ENCODE measurements at regions not wholly inside any gene's neighbourhood (a gene's known extent, or its start where the extent isn't known, plus 50 kb on each side); places are given as distances from the start of the nearest gene placed in this dataset.

DNA sequence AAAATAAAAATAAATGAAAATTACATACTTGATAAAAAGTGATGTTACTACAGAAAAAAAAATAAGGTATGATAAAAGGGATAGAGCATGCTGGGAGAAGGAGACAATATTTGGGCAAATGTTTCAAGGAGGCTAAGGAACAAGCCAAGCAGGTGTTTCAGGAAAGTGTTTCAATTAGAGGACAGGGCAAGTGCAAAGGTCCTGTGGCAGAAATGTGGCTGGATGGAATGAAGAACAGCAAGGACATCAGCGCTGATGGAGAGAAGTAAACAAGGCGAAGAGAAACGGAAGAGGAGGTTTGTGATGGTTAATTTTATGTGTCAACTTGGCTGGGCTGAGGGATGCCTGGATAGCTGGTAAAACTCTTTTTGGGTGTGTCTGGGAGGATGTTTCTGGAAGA, 331.2 kb upstream of the C16orf82 start:
- DNase-seq (ENCODE audit: extremely low read depth, low read depth) = no peak
- TF ChIP-seq, protein P1, sequence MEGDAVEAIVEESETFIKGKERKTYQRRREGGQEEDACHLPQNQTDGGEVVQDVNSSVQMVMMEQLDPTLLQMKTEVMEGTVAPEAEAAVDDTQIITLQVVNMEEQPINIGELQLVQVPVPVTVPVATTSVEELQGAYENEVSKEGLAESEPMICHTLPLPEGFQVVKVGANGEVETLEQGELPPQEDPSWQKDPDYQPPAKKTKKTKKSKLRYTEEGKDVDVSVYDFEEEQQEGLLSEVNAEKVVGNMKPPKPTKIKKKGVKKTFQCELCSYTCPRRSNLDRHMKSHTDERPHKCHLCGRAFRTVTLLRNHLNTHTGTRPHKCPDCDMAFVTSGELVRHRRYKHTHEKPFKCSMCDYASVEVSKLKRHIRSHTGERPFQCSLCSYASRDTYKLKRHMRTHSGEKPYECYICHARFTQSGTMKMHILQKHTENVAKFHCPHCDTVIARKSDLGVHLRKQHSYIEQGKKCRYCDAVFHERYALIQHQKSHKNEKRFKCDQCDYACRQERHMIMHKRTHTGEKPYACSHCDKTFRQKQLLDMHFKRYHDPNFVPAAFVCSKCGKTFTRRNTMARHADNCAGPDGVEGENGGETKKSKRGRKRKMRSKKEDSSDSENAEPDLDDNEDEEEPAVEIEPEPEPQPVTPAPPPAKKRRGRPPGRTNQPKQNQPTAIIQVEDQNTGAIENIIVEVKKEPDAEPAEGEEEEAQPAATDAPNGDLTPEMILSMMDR (IDR thresholded peaks at IDR 0.05; ENCODE audit: low read depth, low read length, missing control alignments) = no peak
- no peak overlapping the region for H3K4me3 ChIP-seq (replicated peaks; ENCODE audit: low read depth, low read length)

DNA sequence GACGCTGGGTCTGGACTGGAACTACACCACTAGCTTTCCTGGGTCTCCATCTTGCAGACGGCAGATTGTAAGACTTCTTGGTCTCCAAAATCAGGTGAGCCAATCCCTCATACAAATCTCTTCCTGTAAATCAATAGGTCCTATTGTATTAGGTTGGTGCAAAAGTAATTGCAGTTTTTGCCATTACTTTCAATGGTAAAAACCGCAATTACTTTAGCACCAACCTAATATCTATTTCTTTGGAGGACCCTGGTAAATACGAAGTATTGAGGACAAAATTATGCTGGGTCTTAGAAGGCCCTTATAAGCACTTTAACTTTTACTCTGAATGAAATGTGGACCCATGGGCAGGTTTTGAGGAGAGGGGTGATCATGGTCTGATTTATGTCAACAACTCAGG, 330.6 kb upstream of the C16orf82 start:
- DNase-seq (ENCODE audit: extremely low read depth, low read depth) = no peak
- H3K4me3 ChIP-seq (replicated peaks; ENCODE audit: low read depth, low read length) = no peak overlapping the region
- TF ChIP-seq, protein P1 (IDR thresholded peaks at IDR 0.05; ENCODE audit: low read depth, low read length, missing control alignments) = no peak

DNA sequence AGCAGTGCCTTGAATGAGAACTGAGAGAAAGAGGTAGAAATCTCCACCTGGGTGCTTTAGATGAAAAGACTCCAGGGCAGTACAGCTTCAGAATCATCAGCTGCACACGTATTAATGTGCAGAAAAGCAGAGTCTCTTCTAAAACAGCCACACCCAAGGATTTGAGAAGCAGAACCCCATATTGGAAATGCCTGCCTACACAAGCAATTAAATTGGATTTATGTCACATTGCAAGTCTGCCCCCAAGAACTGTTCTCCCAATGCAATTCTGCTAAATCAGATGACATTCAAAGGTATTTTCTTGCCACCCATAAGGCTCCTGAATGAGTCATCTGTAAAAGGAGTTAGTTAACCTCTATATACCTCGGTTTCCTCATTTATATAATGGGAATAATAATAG, 326.0 kb upstream of the C16orf82 start:
- no peak for DNase-seq (ENCODE audit: extremely low read depth, low read depth)
- TF ChIP-seq, protein P1 (IDR thresholded peaks at IDR 0.05; ENCODE audit: low read depth, low read length, missing control alignments) = no peak
- H3K4me3 ChIP-seq (replicated peaks; ENCODE audit: low read depth, low read length) = no peak overlapping the region

DNA sequence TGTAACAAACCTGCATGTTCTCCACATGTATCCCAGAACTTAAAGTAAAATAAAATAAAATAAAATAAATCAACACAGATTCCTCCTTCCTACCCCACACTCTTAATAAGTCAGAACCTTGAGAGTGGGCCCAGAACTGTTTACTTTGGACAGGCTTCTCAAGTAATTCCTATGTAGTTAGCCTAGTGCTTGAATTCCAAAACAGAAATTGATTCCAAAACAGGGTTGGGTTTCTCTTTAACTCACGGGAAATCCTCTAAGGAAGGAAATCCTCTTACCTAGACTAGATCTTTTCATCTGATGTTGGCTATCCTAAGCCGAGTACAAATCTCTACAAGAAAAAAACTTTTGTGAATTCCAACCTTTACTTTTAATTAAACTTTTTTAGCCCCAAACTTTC, 324.7 kb upstream of the C16orf82 start:
- no peak for DNase-seq (ENCODE audit: extremely low read depth, low read depth)
- no peak overlapping the region for H3K4me3 ChIP-seq (replicated peaks; ENCODE audit: low read depth, low read length)
- TF ChIP-seq, protein P1 (IDR thresholded peaks at IDR 0.05; ENCODE audit: low read depth, low read length, missing control alignments) = no peak

DNA sequence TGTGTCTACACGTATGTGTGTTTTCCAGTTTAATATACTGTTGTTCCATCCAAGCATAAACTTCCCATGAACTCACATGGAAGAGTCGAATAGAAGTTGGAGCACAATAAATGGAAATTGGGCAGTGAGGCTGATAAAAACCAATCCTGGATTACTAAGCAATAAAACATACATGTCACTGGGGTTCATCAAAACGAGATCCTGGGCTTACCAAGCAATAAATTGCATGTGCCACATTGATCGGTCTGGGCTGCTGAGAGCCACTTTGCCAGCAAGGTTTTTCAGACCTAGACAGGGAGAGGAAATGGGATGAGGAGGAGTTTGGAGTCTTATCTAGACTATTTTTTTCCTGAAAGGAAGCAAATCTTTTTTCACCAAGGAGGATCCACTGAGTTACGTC, 322.3 kb upstream of the C16orf82 start:
- DNase-seq (ENCODE audit: extremely low read depth, low read depth) = no peak
- no peak overlapping the region for H3K4me3 ChIP-seq (replicated peaks; ENCODE audit: low read depth, low read length)
- TF ChIP-seq, protein P1 (IDR thresholded peaks at IDR 0.05; ENCODE audit: low read depth, low read length, missing control alignments) = no peak

DNA sequence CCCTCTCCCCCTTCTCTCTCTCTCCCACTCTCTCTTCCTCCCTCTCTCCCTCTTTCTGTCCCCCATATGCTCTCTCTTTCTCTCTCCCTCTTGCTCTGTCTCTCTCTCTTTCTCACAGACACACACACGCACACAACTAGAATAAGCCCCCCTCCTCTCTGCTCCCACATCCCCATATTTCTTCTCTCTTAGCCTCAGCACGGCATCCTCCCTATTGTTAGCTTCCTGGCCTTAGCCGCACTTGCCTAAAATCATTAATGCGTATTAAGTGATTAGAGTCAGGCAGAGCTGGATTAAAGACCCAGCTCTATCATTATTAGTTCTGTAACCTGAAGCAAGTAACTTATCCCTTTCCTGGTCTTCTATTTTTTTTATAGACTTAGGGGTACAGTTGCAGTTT, 319.0 kb upstream of the C16orf82 start:
- DNase-seq (ENCODE audit: extremely low read depth, low read depth) = no peak
- H3K4me3 ChIP-seq (replicated peaks; ENCODE audit: low read depth, low read length) = no peak overlapping the region
- TF ChIP-seq, protein P1 (IDR thresholded peaks at IDR 0.05; ENCODE audit: low read depth, low read length, missing control alignments) = no peak

DNA sequence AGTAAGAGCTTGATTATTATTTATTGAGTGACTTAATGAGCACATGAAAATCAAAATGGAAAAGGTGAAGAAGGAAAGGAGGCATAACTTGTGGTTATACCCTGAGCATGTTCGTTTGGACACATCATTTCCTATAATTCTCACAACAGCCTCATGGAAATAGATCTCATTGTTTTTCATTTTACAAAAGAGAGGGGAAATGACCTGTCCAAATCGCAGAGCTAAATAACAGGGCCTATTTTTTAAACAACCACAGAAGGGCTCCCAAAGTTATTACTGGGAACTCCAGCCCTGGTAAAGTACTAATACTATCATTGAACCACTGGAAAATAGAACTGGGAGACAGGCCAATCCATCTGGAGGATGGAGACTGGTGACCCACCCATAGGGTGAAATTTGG, 317.7 kb upstream of the C16orf82 start:
- TF ChIP-seq, protein P1 (IDR thresholded peaks at IDR 0.05; ENCODE audit: low read depth, low read length, missing control alignments) = no peak
- no peak overlapping the region for H3K4me3 ChIP-seq (replicated peaks; ENCODE audit: low read depth, low read length)
- DNase-seq (ENCODE audit: extremely low read depth, low read depth) = no peak

Measured in HFF-Myc (cell line).